ENCODE measurements at regions not wholly inside any gene's neighbourhood (a gene's known extent, or its start where the extent isn't known, plus 50 kb on each side); places are given as distances from the start of the nearest gene placed in this dataset.

- TF ChIP-seq EP300 (conservative IDR thresholded peaks at IDR 0.05; ENCODE audit: poor library complexity, severe bottlenecking), result no peak
- no peak for TF ChIP-seq POLR2AphosphoS5 (IDR thresholded peaks at IDR 0.05)
- TF ChIP-seq, protein P1, sequence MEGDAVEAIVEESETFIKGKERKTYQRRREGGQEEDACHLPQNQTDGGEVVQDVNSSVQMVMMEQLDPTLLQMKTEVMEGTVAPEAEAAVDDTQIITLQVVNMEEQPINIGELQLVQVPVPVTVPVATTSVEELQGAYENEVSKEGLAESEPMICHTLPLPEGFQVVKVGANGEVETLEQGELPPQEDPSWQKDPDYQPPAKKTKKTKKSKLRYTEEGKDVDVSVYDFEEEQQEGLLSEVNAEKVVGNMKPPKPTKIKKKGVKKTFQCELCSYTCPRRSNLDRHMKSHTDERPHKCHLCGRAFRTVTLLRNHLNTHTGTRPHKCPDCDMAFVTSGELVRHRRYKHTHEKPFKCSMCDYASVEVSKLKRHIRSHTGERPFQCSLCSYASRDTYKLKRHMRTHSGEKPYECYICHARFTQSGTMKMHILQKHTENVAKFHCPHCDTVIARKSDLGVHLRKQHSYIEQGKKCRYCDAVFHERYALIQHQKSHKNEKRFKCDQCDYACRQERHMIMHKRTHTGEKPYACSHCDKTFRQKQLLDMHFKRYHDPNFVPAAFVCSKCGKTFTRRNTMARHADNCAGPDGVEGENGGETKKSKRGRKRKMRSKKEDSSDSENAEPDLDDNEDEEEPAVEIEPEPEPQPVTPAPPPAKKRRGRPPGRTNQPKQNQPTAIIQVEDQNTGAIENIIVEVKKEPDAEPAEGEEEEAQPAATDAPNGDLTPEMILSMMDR (IDR thresholded peaks at IDR 0.05; ENCODE audit: poor library complexity, severe bottlenecking), result no peak
- TF ChIP-seq TAF1 (IDR thresholded peaks at IDR 0.05; ENCODE audit: low read depth), result no peak
Measured at GRCh38 chr3:148451969-148452368, 245.7 kb upstream of the AGTR1 start.
